ENCODE measurements at regions not wholly inside any gene's neighbourhood (a gene's known extent, or its start where the extent isn't known, plus 50 kb on each side); places are given as distances from the start of the nearest gene placed in this dataset.
"Not testable (repeated sequence)": the region's sequence is repeated elsewhere in the genome, so short reads cannot be mapped to it uniquely, and the experiment has no call there.

- POLR2A ChIA-PET, result interaction anchor here (0.6 kb wide), 1 partner anchor 42 kb away, joined by 4 read pairs; no protein-coding TSS in a partner anchor
- not testable (repeated sequence) for H3K4me3 Mint-ChIP-seq, H3K36me3 Mint-ChIP-seq, ATAC-seq, H3K9me3 Mint-ChIP-seq, H3K27me3 Mint-ChIP-seq, DNase-seq
- Mint-ChIP-seq H3K27ac (peak overlapping the region in 7 of 10 donors; percentile 26 to 91 (median 65)), H3K4me1 (peaks cover 5 to 33% (median 17%) of the 10 kb centered on the region in 4 donors)
Measured at GRCh38 chr9:129423755-129424154, 197.1 kb downstream of the C9orf50 start.

- Mint-ChIP-seq H3K36me3 (no peaks in the 10 kb centered on the region), H3K27ac (peak overlapping the region in 8 of 10 donors; percentile 42 to 91 (median 78)), H3K4me1 (peaks cover 5 to 33% (median 17%) of the 10 kb centered on the region in 4 donors), H3K9me3 (no peaks in the 10 kb centered on the region), H3K4me3 (no peak overlapping the region), H3K27me3 (no peaks in the 10 kb centered on the region)
- ATAC-seq (peak; percentile 28 to 44), DNase-seq (no peak)
- POLR2A ChIA-PET, result interaction anchor here (0.6 to 1.0 kb wide), 5 partner anchors 19 to 249 kb away, joined by 3 to 5 read pairs (median 3); no protein-coding TSS in a partner anchor
Measured at GRCh38 chr9:129423216-129423615, 197.7 kb downstream of the C9orf50 start.

- ATAC-seq, result peak; percentile 33 to 39
Measured at GRCh38 chr9:129422843-129423192, 198.1 kb downstream of the C9orf50 start.

GRCh38 chr9:129422032-129422842 lies 198.7 kb downstream of the C9orf50 start:
- Mint-ChIP-seq H3K4me3 (no peak overlapping the region), H3K4me1 (peaks cover 8 to 37% (median 19%) of the 10 kb centered on the region in 4 donors), H3K27ac (peak overlapping the region in 9 of 10 donors; percentile 34 to 77 (median 56)), H3K27me3 (no peaks in the 10 kb centered on the region), H3K36me3 (no peaks in the 10 kb centered on the region), H3K9me3 (no peaks in the 10 kb centered on the region)
- DNase-seq (no peak), ATAC-seq (peak in 1 of 2 donors; percentile 45)
- POLR2A ChIA-PET, result interaction anchor here (0.6 to 3.3 kb wide), 7 partner anchors 18 to 248 kb away, joined by 3 to 10 read pairs (median 3); no protein-coding TSS in a partner anchor

More at GRCh38 chr9:129422843-129423192, 198.1 kb downstream of the C9orf50 start:
- Mint-ChIP-seq H3K9me3 (no peaks in the 10 kb centered on the region), H3K4me1 (peaks cover 5 to 33% (median 17%) of the 10 kb centered on the region in 4 donors), H3K36me3 (no peaks in the 10 kb centered on the region), H3K27me3 (no peaks in the 10 kb centered on the region), H3K4me3 (no peak overlapping the region), H3K27ac (peak overlapping the region in 7 of 10 donors; percentile 34 to 85 (median 56))
- POLR2A ChIA-PET, result interaction anchor here (0.6 to 1.2 kb wide), 6 partner anchors 19 to 249 kb away, joined by 3 to 5 read pairs (median 3); no protein-coding TSS in a partner anchor
- DNase-seq, result no peak

GRCh38 chr9:129421371-129421770 lies 199.5 kb downstream of the C9orf50 start:
- ATAC-seq (no peak), DNase-seq (no peak)
- no peaks in the 10 kb centered on the region for H3K9me3 Mint-ChIP-seq
- no peak overlapping the region for H3K4me3 Mint-ChIP-seq
- peaks cover 8 to 41% (median 26%) of the 10 kb centered on the region in 4 donors for H3K4me1 Mint-ChIP-seq
- no peaks in the 10 kb centered on the region for H3K27me3 Mint-ChIP-seq
- H3K36me3 Mint-ChIP-seq, result no peaks in the 10 kb centered on the region
- H3K27ac Mint-ChIP-seq, result peak overlapping the region in 4 of 10 donors; percentile 25 to 67 (median 56)
- POLR2A ChIA-PET, result interaction anchor here (3.3 kb wide), 1 partner anchor 38 kb away, joined by 10 read pairs; no protein-coding TSS in a partner anchor

GRCh38 chr9:129420721-129421120 lies 200.2 kb downstream of the C9orf50 start:
- POLR2A ChIA-PET, result interaction anchor here (3.3 kb wide), 1 partner anchor 37 kb away, joined by 10 read pairs; no protein-coding TSS in a partner anchor
- H3K4me1 Mint-ChIP-seq, result peaks cover 8 to 42% (median 26%) of the 10 kb centered on the region in 4 donors
- peak overlapping the region in 1 of 10 donors; percentile 62 for H3K27ac Mint-ChIP-seq
- no peak for ATAC-seq
- no peak overlapping the region for H3K4me3 Mint-ChIP-seq
- H3K9me3 Mint-ChIP-seq, result no peaks in the 10 kb centered on the region
- H3K36me3 Mint-ChIP-seq, result no peaks in the 10 kb centered on the region
- DNase-seq, result no peak
- H3K27me3 Mint-ChIP-seq, result no peaks in the 10 kb centered on the region

- POLR2A ChIA-PET, result interaction anchor here (0.6 to 3.3 kb wide), 2 partner anchors 25 to 36 kb away, joined by 4 to 10 read pairs; no protein-coding TSS in a partner anchor
- ATAC-seq (no peak), DNase-seq (no peak)
- peak overlapping the region in 6 of 10 donors; percentile 4 to 81 (median 42) for H3K27ac Mint-ChIP-seq
- H3K36me3 Mint-ChIP-seq, result no peaks in the 10 kb centered on the region
- no peak overlapping the region for H3K4me3 Mint-ChIP-seq
- no peaks in the 10 kb centered on the region for H3K9me3 Mint-ChIP-seq
- H3K4me1 Mint-ChIP-seq, result peaks cover 10 to 45% (median 29%) of the 10 kb centered on the region in 4 donors
- no peaks in the 10 kb centered on the region for H3K27me3 Mint-ChIP-seq
Measured at GRCh38 chr9:129419382-129419899, 201.5 kb downstream of the C9orf50 start.

GRCh38 chr9:129418451-129418850 lies 202.4 kb downstream of the C9orf50 start:
- peak overlapping the region in 1 of 10 donors; percentile 48 for H3K27ac Mint-ChIP-seq

GRCh38 chr9:129416821-129417539 lies 203.9 kb downstream of the C9orf50 start:
- peaks cover 0 to 3% (median 0%) of the 10 kb centered on the region in 5 donors for H3K27me3 Mint-ChIP-seq
- H3K27ac Mint-ChIP-seq, result peak overlapping the region; percentile 37 to 93 (median 86)
- peaks cover 7 to 44% (median 28%) of the 10 kb centered on the region in 4 donors for H3K4me1 Mint-ChIP-seq
- DNase-seq (no peak), ATAC-seq (no peak)
- no peaks in the 10 kb centered on the region for H3K36me3 Mint-ChIP-seq
- peak overlapping the region in 4 of 10 donors; percentile 33 to 57 (median 46) for H3K4me3 Mint-ChIP-seq
- peaks cover 0 to 2% (median 0%) of the 10 kb centered on the region in 9 donors for H3K9me3 Mint-ChIP-seq
- POLR2A ChIA-PET, result interaction anchor here (1.0 to 5.2 kb wide), 2 partner anchors 15 to 34 kb away, joined by 4 to 37 read pairs; no protein-coding TSS in a partner anchor

More at GRCh38 chr9:129418451-129418850, 202.4 kb downstream of the C9orf50 start:
- ATAC-seq (no peak), DNase-seq (no peak)
- no peak overlapping the region for H3K4me3 Mint-ChIP-seq
- no peaks in the 10 kb centered on the region for H3K36me3 Mint-ChIP-seq
- peaks cover 12 to 45% (median 31%) of the 10 kb centered on the region in 4 donors for H3K4me1 Mint-ChIP-seq
- H3K27me3 Mint-ChIP-seq, result peaks cover 0 to 2% (median 0%) of the 10 kb centered on the region in 5 donors
- H3K9me3 Mint-ChIP-seq, result peaks cover 0 to 2% (median 0%) of the 10 kb centered on the region in 9 donors
- POLR2A ChIA-PET, result interaction anchor here (0.6 to 1.0 kb wide), 2 partner anchors 9 to 25 kb away, joined by 4 read pairs; no protein-coding TSS in a partner anchor

- Mint-ChIP-seq H3K27ac (peak overlapping the region; percentile 70 to 99 (median 98)), H3K9me3 (peaks cover 0 to 2% (median 0%) of the 10 kb centered on the region in 9 donors), H3K4me1 (peaks cover 7 to 44% (median 32%) of the 10 kb centered on the region in 4 donors), H3K4me3 (peak overlapping the region in 6 of 10 donors; percentile 6 to 50 (median 38)), H3K36me3 (no peaks in the 10 kb centered on the region), H3K27me3 (peaks cover 0 to 3% (median 0%) of the 10 kb centered on the region in 5 donors)
- POLR2A ChIA-PET, result interaction anchor here (0.7 to 5.2 kb wide), 5 partner anchors 15 to 242 kb away, joined by 3 to 37 read pairs (median 4); no protein-coding TSS in a partner anchor
- ATAC-seq (no peak), DNase-seq (no peak)
Measured at GRCh38 chr9:129415942-129416651, 204.8 kb downstream of the C9orf50 start.
